Naive thymus-derived CD8-positive, alpha-beta T cell (primary cell): ENCODE measurements at regions not wholly inside any gene's neighbourhood (a gene's known extent, or its start where the extent isn't known, plus 50 kb on each side); places are given as distances from the start of the nearest gene placed in this dataset.
A peak's percentile ranks its signal among the peaks of the same experiment; 100 is the strongest.
"Not testable (repeated sequence)": the region's sequence is repeated elsewhere in the genome, so short reads cannot be mapped to it uniquely, and the experiment has no call there.

Experiments used
- ATAC-seq, 2 donors: fragments of 150-1000 bp; cut with Tn5 transposase in 1 of 2; sonication (Bioruptor Pico), chemical (Tn5 transposase) in 1 of 2; 1 replicate in 1 of 2; 2 replicates in 1 of 2; pipeline ENCODE4 v1.10.0; 2021; ENCODE audit warnings: mild to moderate bottlenecking in 2 of 2, moderate library complexity in 2 of 2
- POLR2A ChIA-PET: fragments of 350-600 bp; sonication (Branson Sonifier 250); formaldehyde crosslinking; loops from one replicate; lab custom pipeline; 2021; ENCODE audit warnings: antibody characterized with exemption; lab: Charles Lee
- DNase-seq, 10 donors: peaks; one replicate each; pipeline versions ENCODE4 v3.0.0 to v3.0.0-alpha.2; 2020 to 2022
- H3K27ac Mint-ChIP-seq, 10 donors: one replicate each; pipeline ENCODE4 v1.8.0; 2020 to 2022; ENCODE audit warnings: mild to moderate bottlenecking in 10 of 10, mixed read lengths in 10 of 10, moderate library complexity in 4 of 10, inconsistent platforms in 1 of 10
- H3K27me3 Mint-ChIP-seq, 5 donors: one replicate each; pipeline ENCODE4 v1.8.0; 2021 to 2022; ENCODE audit warnings: mixed read lengths in 5 of 5
- H3K36me3 Mint-ChIP-seq, 3 donors: one replicate each; pipeline ENCODE4 v1.8.0; 2020 to 2022; ENCODE audit warnings: mixed read lengths in 3 of 3, mild to moderate bottlenecking in 2 of 3, inconsistent platforms in 1 of 3
- H3K4me1 Mint-ChIP-seq, 4 donors: one replicate each; pipeline ENCODE4 v1.8.0; 2021 to 2022; ENCODE audit warnings: mixed read lengths in 4 of 4
- H3K4me3 Mint-ChIP-seq, 10 donors: one replicate each; pipeline ENCODE4 v1.8.0; 2020 to 2022; ENCODE audit warnings: mild to moderate bottlenecking in 10 of 10, mixed read lengths in 10 of 10, moderate library complexity in 6 of 10, inconsistent platforms in 1 of 10
- H3K9me3 Mint-ChIP-seq, 9 donors: one replicate each; pipeline ENCODE4 v1.8.0; 2020 to 2022; ENCODE audit warnings: mixed read lengths in 9 of 9, mild to moderate bottlenecking in 3 of 9, inconsistent platforms in 1 of 9, moderate library complexity in 1 of 9

DNA sequence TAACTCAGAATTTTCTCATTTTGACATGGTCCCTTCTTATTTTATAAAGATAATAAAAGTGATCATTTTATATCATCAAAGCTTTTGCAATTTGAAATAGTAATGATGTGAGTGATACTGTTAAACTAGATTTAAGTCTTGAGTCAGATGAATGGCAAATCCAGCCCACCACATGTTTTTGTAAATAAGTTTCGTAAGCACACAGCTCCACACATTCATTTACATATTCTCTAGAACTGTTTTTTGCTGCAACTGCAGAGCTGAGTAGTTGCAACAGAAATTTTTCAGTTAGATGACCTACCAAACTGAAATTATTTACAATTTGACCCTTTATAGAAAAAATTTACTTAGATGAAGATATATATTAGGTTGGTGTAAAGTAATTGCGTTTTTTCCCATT lies 75.1 kb upstream of the ADORA2B start:
- H3K4me1 Mint-ChIP-seq, H3K36me3 Mint-ChIP-seq, POLR2A ChIA-PET, H3K4me3 Mint-ChIP-seq, H3K27me3 Mint-ChIP-seq, ATAC-seq, H3K27ac Mint-ChIP-seq, H3K9me3 Mint-ChIP-seq, DNase-seq: not testable (repeated sequence)

- H3K27ac Mint-ChIP-seq, POLR2A ChIA-PET, H3K27me3 Mint-ChIP-seq: not testable (repeated sequence)
Observed at GRCh38 chr17:15872677-15873076, 72.3 kb upstream of the ADORA2B start.

DNA sequence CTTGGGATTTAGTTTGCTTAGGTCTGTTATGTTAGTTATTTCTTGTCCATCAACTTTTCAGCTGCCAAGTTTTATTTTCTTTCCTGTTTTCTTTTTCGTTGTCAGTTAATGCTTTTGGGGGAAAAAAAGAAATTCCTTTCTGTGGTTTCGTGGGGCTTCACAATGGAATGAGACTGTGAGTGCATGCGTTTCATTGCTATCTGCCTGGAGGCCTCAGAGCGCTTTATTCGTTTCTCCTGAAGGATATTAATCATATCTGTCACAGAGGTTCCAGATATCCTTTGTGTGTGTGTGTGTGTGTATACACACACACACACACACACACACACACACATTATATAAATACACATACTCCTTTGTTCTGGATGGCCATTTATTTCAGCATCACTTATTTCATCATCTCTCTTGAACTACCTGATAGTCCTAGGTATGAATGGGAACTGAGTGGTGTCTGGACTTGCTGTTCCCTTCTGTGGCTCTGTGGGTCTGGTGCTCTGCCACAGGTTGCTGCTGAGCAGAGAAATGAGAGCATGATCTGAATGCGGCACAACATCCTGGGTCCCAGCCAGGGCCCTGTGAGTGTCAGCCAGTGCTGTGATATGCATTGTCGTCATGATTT lies 66.9 kb upstream of the ADORA2B start:
- POLR2A ChIA-PET, H3K27me3 Mint-ChIP-seq, H3K27ac Mint-ChIP-seq, H3K4me3 Mint-ChIP-seq, H3K9me3 Mint-ChIP-seq, ATAC-seq, H3K36me3 Mint-ChIP-seq, H3K4me1 Mint-ChIP-seq, DNase-seq: not testable (repeated sequence)

More at GRCh38 chr17:15872677-15873076, 72.3 kb upstream of the ADORA2B start:
- not testable (repeated sequence) for ATAC-seq, H3K4me1 Mint-ChIP-seq, DNase-seq, H3K36me3 Mint-ChIP-seq, H3K4me3 Mint-ChIP-seq, H3K9me3 Mint-ChIP-seq

- H3K9me3 Mint-ChIP-seq, result no peaks in the 10 kb centered on the region
- H3K27me3 Mint-ChIP-seq, result no peaks in the 10 kb centered on the region
- ATAC-seq, result no peak
- no peaks in the 10 kb centered on the region for H3K36me3 Mint-ChIP-seq
- no peak overlapping the region for H3K4me3 Mint-ChIP-seq
- no peak for DNase-seq
- peaks cover 7 to 13% (median 10%) of the 10 kb centered on the region in 4 donors for H3K4me1 Mint-ChIP-seq
- POLR2A ChIA-PET, result no interaction called here
- no peak overlapping the region for H3K27ac Mint-ChIP-seq
Observed at GRCh38 chr17:15882058-15882720, 62.7 kb upstream of the ADORA2B start.

GRCh38 chr17:15882777-15883176 lies 62.2 kb upstream of the ADORA2B start:
- Mint-ChIP-seq H3K4me1 (peaks cover 10 to 17% (median 11%) of the 10 kb centered on the region in 4 donors), H3K9me3 (no peaks in the 10 kb centered on the region), H3K27me3 (no peaks in the 10 kb centered on the region), H3K36me3 (no peaks in the 10 kb centered on the region), H3K4me3 (no peak overlapping the region), H3K27ac (no peak overlapping the region)
- ATAC-seq (no peak), DNase-seq (no peak)
- POLR2A ChIA-PET, result no interaction called here

DNA sequence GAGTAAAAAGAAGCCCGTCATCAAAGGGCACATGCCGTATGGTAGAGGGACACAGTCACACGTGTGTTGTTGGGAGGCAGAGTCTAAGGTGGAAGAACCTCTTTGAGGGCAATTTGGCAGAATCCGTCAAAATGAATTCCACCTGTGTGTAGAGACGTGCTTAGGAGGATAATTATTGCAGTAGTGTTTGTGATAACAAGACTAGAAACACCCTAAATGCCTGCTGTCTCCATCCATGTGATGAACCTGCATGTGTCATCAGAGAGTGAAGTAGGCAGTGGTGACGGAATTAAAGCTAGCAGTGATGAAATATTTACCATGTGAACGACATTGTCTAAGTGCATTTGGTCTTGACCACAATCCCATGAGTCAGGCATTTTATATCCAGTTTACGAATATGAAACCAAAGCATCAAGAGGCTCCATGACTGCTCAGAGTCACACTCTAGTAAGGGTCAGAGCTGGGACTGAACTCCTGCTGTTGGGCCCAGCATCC lies 61.3 kb upstream of the ADORA2B start:
- Mint-ChIP-seq H3K27ac (no peak overlapping the region), H3K27me3 (no peaks in the 10 kb centered on the region), H3K4me1 (peaks cover 10 to 22% (median 11%) of the 10 kb centered on the region in 4 donors), H3K36me3 (no peaks in the 10 kb centered on the region), H3K9me3 (no peaks in the 10 kb centered on the region), H3K4me3 (no peak overlapping the region)
- no peak for DNase-seq
- ATAC-seq, result no peak
- POLR2A ChIA-PET, result no interaction called here

GRCh38 chr17:15884731-15885130 lies 60.2 kb upstream of the ADORA2B start:
- Mint-ChIP-seq H3K27ac (no peak overlapping the region), H3K4me1 (peaks cover 10 to 22% (median 11%) of the 10 kb centered on the region in 4 donors), H3K4me3 (no peak overlapping the region), H3K36me3 (no peaks in the 10 kb centered on the region), H3K27me3 (no peaks in the 10 kb centered on the region), H3K9me3 (no peaks in the 10 kb centered on the region)
- ATAC-seq (no peak), DNase-seq (no peak)
- POLR2A ChIA-PET, result no interaction called here

- H3K9me3 Mint-ChIP-seq, result no peaks in the 10 kb centered on the region
- DNase-seq, result no peak
- POLR2A ChIA-PET, result no interaction called here
- no peak overlapping the region for H3K4me3 Mint-ChIP-seq
- no peaks in the 10 kb centered on the region for H3K27me3 Mint-ChIP-seq
- H3K27ac Mint-ChIP-seq, result peak overlapping the region in 2 of 10 donors; percentile 18 to 72
- ATAC-seq, result no peak
- no peaks in the 10 kb centered on the region for H3K36me3 Mint-ChIP-seq
- H3K4me1 Mint-ChIP-seq, result peaks cover 10 to 22% (median 11%) of the 10 kb centered on the region in 4 donors
Observed at GRCh38 chr17:15885770-15886169, 59.2 kb upstream of the ADORA2B start.

GRCh38 chr17:15886221-15886620 lies 58.7 kb upstream of the ADORA2B start:
- peak overlapping the region in 6 of 10 donors; percentile 1 to 61 (median 10) for H3K4me3 Mint-ChIP-seq
- POLR2A ChIA-PET, result no interaction called here
- no peaks in the 10 kb centered on the region for H3K36me3 Mint-ChIP-seq
- no peaks in the 10 kb centered on the region for H3K27me3 Mint-ChIP-seq
- ATAC-seq (no peak), DNase-seq (no peak)
- H3K4me1 Mint-ChIP-seq, result peaks cover 10 to 22% (median 11%) of the 10 kb centered on the region in 4 donors
- H3K9me3 Mint-ChIP-seq, result no peaks in the 10 kb centered on the region
- H3K27ac Mint-ChIP-seq, result peak overlapping the region in 6 of 10 donors; percentile 34 to 88 (median 64)

GRCh38 chr17:15886804-15887203 lies 58.1 kb upstream of the ADORA2B start:
- Mint-ChIP-seq H3K27me3 (no peaks in the 10 kb centered on the region), H3K36me3 (no peaks in the 10 kb centered on the region)
- POLR2A ChIA-PET, result no interaction called here

DNA sequence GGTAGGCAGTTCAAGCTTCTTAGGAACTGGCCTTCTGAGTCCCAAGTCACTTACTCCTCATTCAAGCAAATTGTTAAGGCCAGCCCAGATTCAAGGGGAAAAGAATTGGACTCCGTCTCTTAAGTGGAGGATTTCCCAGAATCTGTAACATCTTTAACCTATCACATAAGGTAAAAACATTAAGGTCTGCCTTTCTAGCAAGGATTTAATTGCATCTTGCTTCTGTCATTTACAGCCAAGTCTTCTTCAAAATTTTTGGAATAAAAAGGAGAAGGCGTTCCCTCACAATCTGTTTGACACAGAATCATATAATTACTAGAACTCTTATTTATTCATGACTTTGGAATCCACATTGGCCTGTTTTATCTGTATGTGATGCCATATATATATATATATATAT lies 56.5 kb upstream of the ADORA2B start:
- no peak for ATAC-seq
- no peak for DNase-seq
- H3K27ac Mint-ChIP-seq, result peak overlapping the region in 1 of 10 donors; percentile 29
- no peaks in the 10 kb centered on the region for H3K9me3 Mint-ChIP-seq
- POLR2A ChIA-PET, result no interaction called here
- no peaks in the 10 kb centered on the region for H3K27me3 Mint-ChIP-seq
- peaks cover 10 to 22% (median 11%) of the 10 kb centered on the region in 4 donors for H3K4me1 Mint-ChIP-seq
- H3K4me3 Mint-ChIP-seq, result no peak overlapping the region
- H3K36me3 Mint-ChIP-seq, result no peaks in the 10 kb centered on the region

More at GRCh38 chr17:15886804-15887203, 58.1 kb upstream of the ADORA2B start:
- Mint-ChIP-seq H3K4me3 (peak overlapping the region in 4 of 10 donors; percentile 4 to 61 (median 16)), H3K4me1 (peaks cover 10 to 22% (median 11%) of the 10 kb centered on the region in 4 donors), H3K9me3 (no peaks in the 10 kb centered on the region), H3K27ac (peak overlapping the region in 6 of 10 donors; percentile 8 to 88 (median 56))
- ATAC-seq (peak; percentile 11 to 32), DNase-seq (peak in 2 of 10 donors; percentile 9 to 16)

DNA sequence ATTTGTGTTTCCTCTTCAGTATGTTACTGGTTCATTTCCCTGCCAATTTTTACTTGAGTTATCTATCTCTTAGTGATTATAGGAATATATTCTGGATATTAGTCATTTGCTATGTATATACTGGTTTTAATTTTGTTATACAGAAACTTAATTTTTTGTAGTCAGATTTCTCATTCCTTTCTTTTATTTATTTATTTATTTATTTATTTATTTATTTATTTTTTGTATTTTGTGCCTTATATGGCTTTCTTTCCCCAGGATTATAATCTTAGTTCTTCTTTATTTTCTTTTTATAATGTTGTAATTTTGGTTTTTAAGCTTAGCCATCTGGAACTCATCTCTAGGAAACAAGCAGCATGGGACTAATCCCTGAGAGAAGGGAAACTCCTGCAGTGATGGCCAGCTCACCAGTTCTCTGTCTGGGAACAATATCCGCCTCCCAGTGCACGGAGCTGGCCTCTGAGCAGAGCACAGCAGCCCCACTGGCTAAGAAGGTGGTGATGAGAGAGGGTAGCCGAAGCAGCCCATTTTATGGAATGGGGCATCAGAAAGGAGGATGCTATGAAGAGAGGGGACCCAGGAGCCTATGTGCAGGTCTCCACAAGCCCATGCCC lies 54.5 kb upstream of the ADORA2B start:
- Mint-ChIP-seq H3K9me3 (no peaks in the 10 kb centered on the region), H3K36me3 (peaks cover 0 to 2% (median 0%) of the 10 kb centered on the region in 3 donors), H3K4me3 (no peak overlapping the region), H3K27me3 (no peaks in the 10 kb centered on the region), H3K4me1 (peaks cover 11 to 22% (median 12%) of the 10 kb centered on the region in 4 donors), H3K27ac (no peak overlapping the region)
- POLR2A ChIA-PET, result no interaction called here
- ATAC-seq, result no peak
- no peak for DNase-seq

DNA sequence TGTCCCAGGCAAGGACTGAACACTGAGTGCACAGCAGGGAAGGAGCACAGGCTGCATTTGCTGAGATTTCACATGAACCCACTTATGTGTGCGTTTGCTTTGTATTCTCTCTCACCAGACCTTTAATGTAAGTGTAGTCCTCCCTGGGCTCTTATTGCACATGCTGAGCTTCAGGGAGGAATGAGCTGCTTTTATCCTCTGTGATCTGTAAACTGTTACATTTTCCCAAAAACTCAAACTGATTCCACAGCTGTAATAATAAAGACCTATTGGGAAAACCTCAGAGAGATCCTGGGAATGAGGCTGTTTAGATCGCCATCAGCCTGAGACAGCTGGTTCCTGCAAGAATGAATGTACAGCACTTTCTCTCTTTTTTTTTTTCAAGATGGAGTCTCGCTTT lies 53.6 kb upstream of the ADORA2B start:
- no peak for ATAC-seq
- no peaks in the 10 kb centered on the region for H3K9me3 Mint-ChIP-seq

More for the DNA sequence above, 53.6 kb upstream of the ADORA2B start:
- peaks cover 11 to 20% (median 13%) of the 10 kb centered on the region in 4 donors for H3K4me1 Mint-ChIP-seq
- DNase-seq, result no peak
- H3K36me3 Mint-ChIP-seq, result peaks cover 0 to 2% (median 0%) of the 10 kb centered on the region in 3 donors
- POLR2A ChIA-PET, result no interaction called here
- no peak overlapping the region for H3K4me3 Mint-ChIP-seq
- no peaks in the 10 kb centered on the region for H3K27me3 Mint-ChIP-seq
- peak overlapping the region in 1 of 10 donors; percentile 80 for H3K27ac Mint-ChIP-seq
